ENCODE measurements at regions not wholly inside any gene's neighbourhood (a gene's known extent, or its start where the extent isn't known, plus 50 kb on each side); places are given as distances from the start of the nearest gene placed in this dataset.

- TF ChIP-seq CTCF (IDR thresholded peaks at IDR 0.05) (no peak), POLR2A (IDR thresholded peaks at IDR 0.05) (no peak), POLR2AphosphoS5 (IDR thresholded peaks at IDR 0.05) (no peak)
These were observed 194.0 kb downstream of the KLHL28 start for GRCh38 chr14:44767646-44768173.

All from prostate gland (tissue), 2 donors.